NCI-H510A treated with DMSO at 0.1 percent for 48 hours (cell line): ENCODE measurements at regions not wholly inside any gene's neighbourhood (a gene's known extent, or its start where the extent isn't known, plus 50 kb on each side); places are given as distances from the start of the nearest gene placed in this dataset.

Source experiments
- DNase-seq: peaks from one replicate; lab custom pipeline; 2025; lab: John Stamatoyannopoulos, UW

DNA sequence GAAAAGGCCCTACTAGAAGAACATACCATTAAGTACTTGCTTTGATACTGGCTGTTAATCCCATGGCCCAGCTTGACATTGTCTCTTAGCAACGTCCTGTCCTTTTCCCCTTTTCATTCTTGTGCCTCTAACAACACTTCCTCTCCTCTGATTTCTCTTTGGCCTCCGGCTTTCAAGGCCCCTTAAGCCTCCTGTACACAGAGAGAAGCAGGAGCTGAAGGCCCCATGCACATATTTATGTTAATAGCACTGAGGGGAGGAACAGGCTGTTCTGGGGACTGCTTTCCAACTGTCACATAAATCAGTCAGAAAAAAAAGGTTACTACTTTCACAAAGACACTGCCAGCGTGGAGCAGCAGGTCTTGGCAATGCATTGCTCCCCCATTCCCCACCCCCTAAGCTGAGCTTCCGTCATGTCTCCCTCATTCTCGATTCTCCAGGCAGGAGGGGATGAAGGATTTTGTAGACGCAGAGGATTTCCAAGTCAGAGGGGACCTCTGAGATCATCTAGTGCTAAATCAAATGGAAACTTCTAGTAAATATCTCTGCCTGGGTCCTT is 257.4 kb upstream of the ADAMTS9 start:
- DNase-seq: peak; percentile 7

DNA sequence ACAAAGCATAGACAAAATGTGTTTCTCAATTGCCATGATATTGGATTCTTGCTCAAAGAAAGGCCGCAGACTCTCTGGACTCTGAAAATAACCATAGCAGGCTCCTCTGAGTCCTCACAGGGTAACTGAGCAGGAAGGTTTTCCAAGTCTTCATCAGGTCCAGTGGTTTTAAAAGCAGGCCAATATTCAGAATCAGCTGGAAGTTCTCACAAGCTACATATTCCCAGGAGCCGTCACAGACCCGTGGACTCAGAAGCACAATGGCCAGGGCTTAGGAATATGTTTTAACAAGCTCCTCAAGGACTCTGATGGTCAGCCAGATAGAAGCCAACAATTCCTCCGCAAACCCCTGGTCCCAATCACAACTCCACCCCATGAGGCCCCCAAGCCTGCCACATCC is 256.1 kb upstream of the ADAMTS9 start:
- DNase-seq: no peak

DNA sequence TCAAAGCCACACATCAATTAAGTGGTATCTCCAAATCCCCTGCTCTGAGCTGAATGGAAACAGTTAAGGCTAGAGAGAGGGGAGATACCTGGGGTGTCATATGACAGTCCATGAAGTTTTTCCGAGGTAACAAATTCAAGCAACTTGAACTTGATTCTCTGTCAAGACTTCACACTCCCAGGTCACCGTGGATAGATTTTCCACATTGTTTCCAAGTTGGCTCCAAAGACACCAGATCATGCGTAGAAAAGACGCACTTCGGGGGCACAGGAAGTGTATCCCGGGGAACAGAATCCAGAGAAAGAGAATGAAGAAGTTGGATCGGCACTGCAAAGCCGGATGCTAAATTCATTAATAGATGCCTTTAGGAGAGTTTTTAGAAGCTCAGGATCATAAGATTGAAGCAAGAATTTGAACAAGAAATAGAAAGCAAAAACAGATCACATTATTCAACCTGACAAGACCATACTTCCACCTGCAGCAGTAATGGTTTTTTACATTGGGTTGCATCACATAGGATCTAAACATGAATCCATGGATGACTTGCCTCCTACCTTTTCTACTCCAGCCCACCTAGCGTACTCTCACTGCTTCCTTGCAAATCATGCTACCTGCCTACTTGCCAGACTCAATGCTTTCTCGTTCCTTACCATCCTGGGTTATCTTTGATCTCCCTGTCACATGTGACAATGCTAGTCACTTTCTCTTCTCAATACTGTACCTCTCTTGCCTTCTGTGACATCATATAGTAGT is 253.0 kb upstream of the ADAMTS9 start:
- no peak for DNase-seq

DNA sequence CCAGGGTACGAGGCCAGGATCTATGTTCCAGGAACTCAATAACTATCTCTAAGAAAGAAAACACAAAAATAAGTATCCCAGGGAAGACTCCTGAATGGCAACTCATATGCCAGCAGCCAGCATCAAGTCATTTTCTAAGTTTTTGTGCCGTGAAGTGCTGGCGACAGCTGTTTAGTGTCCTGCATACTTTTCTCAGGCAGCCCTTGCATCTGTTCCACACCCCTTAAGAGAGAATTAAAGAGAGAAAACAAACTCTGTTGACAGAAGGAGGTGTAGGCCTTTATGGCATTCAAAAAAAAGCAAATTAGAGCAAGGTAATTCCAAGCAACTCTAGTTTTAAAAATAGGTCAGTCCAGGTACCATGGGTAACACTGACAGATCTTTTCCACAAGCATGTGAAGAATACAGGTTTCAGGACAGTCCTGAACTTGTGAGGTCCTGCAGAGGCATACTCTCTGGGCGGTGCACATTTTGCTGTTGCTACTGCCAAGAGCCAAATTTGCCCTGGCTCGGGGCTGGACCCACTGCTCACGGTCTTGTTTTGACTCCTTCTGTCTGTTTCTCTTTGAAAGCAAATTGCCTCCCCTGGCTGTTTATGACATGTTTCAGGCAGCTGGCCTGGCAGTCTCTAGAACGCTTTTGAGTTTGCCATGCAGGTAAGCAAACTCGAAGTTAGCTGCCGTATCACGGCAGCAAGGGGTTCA is 252.1 kb upstream of the ADAMTS9 start:
- no peak for DNase-seq

DNA sequence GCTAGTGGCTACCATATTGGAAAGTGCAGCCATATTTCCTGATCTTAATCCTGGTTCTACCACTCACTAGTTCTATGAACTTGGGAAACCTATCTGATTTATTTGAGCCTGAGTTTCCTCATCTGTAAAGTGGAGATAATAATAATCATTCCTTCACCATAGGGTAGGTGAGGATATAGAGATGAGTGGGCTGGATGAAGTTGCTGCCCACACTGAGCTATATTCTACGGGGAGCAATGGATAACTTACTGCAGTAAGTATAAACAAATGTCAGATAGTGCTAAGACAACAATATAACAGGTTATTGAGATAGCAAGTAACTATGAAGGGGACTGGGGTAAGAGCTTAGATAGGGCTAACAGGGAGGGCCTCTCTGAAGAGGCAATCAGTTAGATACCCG is 251.5 kb upstream of the ADAMTS9 start:
- DNase-seq: no peak

DNA sequence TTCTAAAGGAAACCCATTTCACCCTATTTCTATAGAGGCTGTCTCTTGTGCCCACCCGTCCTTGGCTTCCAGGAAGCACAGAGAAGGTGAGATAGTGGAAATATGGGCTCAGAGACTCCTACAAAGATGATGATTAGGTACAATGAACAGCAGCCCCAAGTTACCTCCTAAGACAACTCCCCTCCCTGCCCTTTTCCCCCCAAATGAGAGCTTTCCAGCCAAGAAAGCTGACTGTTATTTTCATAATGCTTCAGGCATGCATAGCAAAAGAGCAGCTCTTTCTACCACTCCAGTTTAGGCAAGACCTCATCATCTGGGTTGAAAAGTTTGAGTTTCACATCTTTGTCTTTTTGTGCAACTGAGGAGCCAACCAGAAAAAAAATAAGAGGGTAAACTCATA is 248.8 kb upstream of the ADAMTS9 start:
- no peak for DNase-seq

DNA sequence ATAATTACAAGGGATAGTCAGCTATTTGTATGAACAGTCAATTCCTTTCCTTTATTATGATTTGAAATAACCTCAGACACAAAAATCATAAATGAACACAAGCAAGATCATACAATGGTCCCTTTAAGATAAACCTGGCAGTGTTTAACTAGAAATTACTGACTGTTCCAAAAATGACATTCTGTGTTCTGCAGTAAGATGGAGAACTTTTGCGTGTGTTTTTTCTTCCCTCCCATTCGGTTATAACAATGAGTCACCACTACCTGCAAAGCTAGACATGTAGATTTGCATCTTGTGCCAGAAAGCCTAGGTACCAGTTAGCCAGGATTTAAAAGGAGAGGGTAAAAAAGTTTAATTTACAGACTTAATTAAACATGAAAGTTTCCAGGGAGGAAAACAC is 248.2 kb upstream of the ADAMTS9 start:
- DNase-seq: no peak

DNA sequence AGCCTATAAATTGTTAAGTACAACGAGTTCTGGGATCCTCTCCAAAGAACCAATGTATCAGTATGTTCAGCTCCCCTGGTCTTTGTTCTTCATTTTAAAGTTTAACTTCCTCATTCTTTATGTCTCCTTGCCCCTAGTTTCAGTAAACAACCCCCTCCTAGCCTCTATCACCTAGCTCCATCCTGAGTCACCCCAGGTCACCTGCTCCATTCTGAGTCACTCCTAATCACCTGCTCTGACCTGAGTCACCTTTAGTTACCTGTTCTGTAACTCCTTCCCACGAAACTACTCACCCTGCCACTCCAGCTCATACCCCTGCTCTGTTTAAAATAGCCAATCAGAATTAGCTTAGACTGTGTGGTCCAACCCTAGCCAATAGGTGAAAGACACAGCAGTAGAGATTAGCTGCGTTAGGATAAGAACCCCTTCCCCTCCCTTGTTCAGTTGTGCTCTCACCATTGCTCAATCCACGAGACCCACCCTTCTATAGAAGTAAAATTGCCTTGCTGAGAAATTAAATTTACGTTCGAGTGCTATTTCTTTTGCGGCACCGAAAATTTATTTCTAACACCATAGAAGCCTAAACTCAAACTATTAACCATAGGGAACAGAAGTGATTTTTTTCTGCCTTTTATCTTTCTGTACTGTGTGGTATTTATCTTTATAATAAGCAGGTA is 245.0 kb upstream of the ADAMTS9 start:
- no peak for DNase-seq

DNA sequence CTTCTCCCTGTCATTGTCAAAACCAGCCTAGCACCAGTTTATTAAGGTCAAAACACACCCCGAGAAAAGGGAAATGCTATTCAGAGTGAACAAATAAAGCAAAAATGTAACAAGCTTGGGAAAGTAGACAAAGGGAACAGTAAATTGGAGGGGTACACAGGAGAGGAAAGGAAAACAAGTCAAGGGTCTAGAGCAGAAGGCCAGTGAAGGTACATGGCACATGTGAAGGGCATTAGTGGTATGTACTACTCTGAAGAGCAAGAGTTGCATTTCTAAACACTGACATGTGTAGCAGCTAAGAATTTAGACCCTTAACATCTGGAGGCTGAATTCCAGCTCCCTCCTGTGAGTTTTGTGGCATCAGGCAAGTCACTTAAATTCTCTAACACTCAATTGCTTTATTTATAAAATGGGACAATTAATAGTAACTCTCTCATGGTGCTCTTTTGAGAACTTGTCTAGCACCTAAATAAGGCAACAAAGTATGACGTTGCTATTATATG is 244.3 kb upstream of the ADAMTS9 start:
- DNase-seq: no peak

DNA sequence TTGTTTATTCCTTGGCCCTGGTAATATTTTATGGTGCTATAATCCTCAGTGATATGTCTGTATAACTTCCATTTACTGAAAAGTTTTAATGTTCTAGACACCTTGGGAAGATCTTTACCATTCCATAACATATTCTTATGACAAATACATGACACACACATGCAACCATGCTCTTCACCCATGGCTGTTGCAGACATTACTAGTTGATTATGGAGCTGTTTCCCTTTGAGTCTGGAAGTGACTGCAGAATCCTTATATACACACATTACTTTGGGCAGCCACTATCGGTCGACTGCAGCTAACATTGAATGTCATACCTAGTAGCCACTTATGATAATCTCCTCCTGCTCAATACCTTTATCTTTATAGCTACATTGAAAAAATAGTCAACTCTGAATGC is 243.1 kb upstream of the ADAMTS9 start:
- DNase-seq: no peak

DNA sequence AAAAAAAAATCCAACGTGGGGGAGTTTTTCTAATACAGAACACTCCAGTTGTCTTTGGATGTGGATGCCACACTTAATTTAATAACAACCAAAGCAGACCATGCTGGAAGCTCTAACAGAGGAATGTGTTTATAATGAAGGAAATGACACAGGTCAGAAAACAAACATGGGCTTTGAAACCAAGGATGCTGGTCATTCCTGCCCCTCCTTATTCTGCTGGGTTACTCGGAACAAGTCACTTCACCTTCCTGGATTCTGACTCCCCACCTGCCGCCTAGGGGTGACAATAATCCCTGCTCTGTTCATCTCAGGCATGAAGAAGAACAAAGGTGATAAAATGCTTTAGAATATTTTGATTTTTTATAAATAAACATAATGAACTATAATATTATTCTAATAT is 240.9 kb upstream of the ADAMTS9 start:
- no peak for DNase-seq

DNA sequence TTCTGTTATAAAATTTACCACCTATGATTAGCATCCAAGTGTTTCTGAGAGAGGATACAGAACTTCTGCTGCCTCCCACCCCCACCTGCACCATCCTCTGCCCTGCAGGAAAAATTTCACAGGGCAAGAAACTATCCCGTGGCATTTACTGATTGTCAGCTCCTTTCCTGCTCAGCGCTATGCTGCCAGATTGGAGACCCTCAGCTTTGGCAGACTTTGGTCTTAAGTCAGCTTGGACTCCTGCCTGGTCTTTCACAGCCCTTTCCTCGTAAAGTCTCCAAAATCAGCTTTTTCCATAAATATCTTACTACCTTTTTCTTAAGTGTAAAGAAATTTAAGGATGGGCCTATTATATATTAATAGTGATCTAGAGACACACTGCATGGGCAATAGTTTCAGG is 239.9 kb upstream of the ADAMTS9 start:
- DNase-seq: no peak

DNA sequence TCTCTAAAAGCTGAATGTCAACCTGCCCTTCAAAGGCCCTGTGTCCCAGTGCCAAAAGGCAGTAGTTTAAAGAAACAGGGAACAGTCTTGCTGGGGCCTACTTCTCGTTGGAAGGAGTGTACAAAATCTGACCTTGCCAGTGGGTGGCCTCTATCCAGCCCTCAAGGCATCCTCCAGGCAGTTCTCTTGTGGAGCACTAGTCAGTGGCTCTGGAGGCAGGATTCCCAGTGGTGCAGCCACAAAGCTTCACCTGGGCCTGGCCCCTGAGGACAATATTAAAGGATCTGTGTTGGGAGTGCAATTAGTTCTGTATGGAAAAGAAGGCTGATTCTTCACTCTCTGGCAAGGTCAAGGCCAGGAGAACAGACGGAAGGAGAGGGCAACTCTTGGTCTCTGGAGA is 237.8 kb upstream of the ADAMTS9 start:
- DNase-seq: no peak

DNA sequence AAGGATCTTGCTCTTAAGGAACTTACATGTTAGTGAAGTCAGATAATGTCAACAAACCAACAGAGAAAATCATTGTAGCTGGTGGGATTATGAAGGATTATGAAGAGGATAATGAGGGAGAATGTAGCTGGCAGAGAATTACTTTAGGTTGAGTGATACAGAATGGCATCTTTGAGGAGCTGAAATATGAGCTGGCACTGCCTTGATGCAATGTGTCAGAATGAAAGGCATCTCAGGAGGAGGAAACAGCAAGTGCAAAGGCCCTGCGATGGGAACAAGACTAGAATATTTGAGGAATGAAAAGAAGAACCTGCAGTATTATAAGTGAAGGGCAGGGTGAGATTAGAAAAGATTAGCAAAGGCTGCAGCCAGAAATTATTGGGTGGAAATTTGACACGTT is 237.2 kb upstream of the ADAMTS9 start:
- DNase-seq: no peak

DNA sequence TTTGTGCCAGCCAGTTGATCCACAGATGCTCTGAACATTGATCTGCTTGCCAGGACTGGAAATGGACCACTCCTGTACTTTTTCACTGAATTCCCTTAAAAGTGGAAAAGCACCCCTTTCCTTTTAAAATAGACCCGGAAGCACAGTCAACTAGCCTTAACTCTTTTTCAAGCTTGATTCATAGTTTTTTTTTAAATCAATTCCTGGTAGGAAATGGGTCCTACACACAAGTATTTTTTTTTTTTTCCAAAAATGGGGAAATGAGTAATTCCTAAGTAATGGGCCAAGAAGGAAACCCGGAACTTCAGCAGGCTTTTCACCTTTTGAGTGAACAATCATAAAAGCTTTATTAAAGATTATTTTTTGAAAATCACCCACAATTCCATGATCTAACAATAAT is 234.4 kb upstream of the ADAMTS9 start:
- DNase-seq: no peak

DNA sequence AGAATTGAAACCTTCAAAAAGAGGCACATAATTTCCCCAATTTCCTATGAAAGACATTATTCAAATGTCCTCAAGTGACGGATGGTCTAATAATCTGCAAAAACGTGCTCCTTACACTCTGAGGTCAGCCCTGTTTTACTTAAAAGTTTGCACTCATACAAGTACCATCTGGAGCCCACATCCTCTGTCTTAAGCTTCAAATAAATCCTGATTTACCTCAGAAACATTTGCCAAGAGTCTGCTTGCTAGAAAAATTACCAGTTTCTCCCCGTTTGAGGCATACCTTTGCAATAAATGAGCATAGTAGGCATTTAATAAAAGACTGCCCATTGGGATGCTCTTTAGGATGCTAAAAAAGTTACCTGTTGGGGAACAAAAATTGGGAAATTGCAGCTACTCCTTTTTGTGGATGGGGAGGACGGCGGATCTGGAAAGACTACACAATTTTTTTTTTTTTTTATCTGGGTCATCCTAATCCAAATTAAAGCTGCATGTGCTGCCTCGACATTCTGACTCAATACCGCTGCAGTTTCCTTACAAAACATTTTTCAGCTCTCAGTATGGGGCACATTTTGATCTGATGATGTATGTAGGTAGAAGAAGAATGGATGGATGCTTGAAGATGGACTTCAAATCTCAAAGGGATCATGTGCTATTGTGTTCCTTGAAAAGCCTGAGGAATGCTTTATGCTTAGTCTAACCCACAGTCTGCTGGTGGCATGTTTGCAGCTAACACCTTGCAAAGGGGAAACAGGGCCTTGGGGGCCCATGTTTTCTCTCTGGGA is 233.7 kb upstream of the ADAMTS9 start:
- no peak for DNase-seq

DNA sequence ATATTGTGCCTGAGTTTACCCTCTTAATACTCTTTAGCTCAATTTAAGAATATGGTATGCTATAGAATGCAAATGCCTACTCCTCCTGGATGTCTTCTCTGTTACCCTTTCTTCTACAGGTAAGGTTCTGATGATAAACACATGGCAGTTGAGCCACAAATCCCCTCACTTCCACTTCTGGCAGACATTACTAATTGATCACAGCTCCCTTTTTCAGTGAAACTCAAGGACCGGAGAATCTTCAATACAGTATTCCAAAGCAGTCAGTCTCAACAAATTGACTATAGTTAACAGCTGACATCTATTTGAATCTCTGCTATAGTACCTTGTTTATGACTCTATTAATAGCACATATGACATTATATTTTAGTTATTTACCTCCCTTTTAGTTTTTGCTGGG is 232.1 kb upstream of the ADAMTS9 start:
- DNase-seq: no peak

DNA sequence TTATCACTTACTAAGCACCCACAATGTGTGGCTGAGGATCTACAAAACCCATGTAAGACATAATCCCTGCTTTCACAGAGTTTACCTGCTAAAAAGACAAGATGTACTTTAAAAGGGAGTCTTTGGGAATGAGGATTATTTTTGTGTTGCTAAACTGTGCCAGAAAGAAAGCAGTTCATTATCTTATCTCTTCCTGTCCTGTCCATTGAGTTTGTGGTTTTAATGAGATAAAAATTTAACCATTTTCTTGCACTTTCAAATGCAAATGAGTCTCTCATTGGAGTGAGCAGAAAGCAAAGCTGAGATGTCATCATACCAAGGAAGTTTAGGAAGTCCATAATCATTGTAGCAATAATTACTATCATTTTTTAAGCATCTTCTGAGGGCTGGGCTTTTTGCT is 231.2 kb upstream of the ADAMTS9 start:
- DNase-seq: no peak

DNA sequence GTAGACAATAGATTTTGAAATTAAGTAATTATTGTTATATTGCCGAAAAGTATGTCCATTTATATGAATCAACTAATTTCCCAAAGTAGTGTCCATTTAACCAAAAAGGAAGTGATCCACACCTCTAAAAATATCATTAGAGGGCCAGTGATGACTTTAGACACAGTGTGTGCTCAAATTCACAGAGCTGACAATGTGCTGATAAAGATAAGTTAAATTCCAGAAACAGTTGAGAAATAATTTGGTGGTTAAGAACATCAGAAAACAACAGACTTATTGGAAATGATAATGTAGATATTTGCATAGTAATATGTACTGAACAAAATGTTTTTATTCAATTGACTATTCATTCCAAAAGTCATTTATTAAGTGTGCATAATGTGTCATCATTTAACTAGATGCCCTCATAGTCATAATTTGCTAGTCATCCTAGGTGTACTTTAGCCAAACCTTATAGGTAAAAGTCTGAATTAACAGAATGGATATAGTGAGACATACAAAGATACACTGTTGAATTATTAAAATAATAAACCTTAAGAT is 230.2 kb upstream of the ADAMTS9 start:
- no peak for DNase-seq

DNA sequence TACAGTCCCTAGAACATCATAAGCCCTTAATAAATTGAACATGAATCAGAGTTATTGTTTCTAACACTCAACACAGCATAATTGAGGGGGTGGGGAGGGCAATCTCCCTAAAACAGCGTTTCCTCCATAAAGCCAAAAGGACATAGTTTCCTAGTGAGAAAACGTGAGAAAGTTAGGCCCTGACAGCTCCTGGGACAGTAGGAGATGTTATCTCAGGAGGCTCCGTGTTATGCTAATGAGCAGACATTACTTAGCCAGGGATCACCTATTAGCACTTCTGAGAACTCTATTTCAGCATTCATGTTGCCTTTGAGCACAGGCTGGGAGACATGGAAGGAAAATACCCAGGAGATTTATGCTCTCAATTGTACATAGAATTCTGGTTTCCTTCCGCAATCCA is 229.1 kb upstream of the ADAMTS9 start:
- no peak for DNase-seq

DNA sequence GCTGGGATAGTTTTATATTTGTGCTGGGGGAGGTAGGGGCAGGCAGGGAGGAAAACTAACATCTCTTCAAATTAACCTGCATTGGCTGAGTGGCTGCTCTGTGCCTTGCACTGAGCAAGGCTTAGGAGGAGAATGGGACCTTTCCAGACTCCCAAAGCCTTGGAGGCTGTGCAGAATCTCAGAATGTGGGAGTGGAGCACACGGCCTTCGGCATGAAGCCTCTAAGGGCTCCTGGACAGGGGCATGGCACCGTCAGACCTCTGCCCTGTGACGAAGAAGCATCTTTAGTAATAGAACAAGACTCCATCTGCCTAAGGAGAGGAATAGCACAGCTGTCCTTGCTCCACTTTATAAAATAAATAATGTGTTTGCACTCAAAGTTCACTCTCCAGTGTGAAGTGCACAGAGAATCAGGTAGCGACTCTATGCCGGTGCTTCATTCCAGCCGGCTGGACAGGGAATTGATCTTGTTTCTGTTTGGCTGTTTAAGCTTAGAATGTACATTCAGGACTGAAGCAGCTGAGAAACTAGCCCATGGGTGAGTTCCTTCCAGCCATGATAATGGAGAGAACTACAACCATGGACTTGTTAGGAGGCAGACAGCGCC is 228.5 kb upstream of the ADAMTS9 start:
- peak; percentile 31 for DNase-seq
